ENCODE measurements at regions not wholly inside any gene's neighbourhood (a gene's known extent, or its start where the extent isn't known, plus 50 kb on each side); places are given as distances from the start of the nearest gene placed in this dataset.
"Not testable (repeated sequence)": the region's sequence is repeated elsewhere in the genome, so short reads cannot be mapped to it uniquely, and the experiment has no call there.

GRCh38 chr4:108416831-108417230, 203.5 kb upstream of the RPL34 start:
- DNase-seq (ENCODE audit: low read depth, low spot score): no peak
- POLR2A ChIA-PET: no interaction called here
- CTCF ChIA-PET: no interaction called here
- Histone ChIP-seq H3K4me3 (ENCODE audit: low read depth, low read length) (no peak overlapping the region), H3K27me3 (ENCODE audit: control insufficient read depth, insufficient read depth, low read length) (peaks cover 4% of the 10 kb centered on the region), H3K27ac (ENCODE audit: low read depth, low read length) (no peak overlapping the region), H3K9me3 (ENCODE audit: control insufficient read depth, insufficient read depth, low read length) (no peaks in the 10 kb centered on the region)
- TF ChIP-seq CTCF (IDR thresholded peaks at IDR 0.05; ENCODE audit: low read depth, low read length): no peak

GRCh38 chr4:108415389-108415788, 205.0 kb upstream of the RPL34 start:
- DNase-seq (ENCODE audit: low read depth, low spot score): no peak
- ChIA-PET POLR2A (no interaction called here), CTCF (no interaction called here)

GRCh38 chr4:108411836-108412235, 208.5 kb upstream of the RPL34 start:
- ChIA-PET CTCF (no interaction called here), POLR2A (no interaction called here)
- Histone ChIP-seq H3K4me3 (ENCODE audit: low read depth, low read length) (no peak overlapping the region), H3K27me3 (ENCODE audit: control insufficient read depth, insufficient read depth, low read length) (peaks cover 12% of the 10 kb centered on the region), H3K27ac (ENCODE audit: low read depth, low read length) (no peak overlapping the region), H3K9me3 (ENCODE audit: control insufficient read depth, insufficient read depth, low read length) (no peaks in the 10 kb centered on the region)
- no peak for DNase-seq (ENCODE audit: low read depth, low spot score)
- no peak for TF ChIP-seq CTCF (IDR thresholded peaks at IDR 0.05; ENCODE audit: low read depth, low read length)

More at GRCh38 chr4:108415389-108415788, 205.0 kb upstream of the RPL34 start:
- TF ChIP-seq CTCF (IDR thresholded peaks at IDR 0.05; ENCODE audit: low read depth, low read length): no peak
- Histone ChIP-seq H3K27ac (ENCODE audit: low read depth, low read length) (no peak overlapping the region), H3K9me3 (ENCODE audit: control insufficient read depth, insufficient read depth, low read length) (no peaks in the 10 kb centered on the region), H3K27me3 (ENCODE audit: control insufficient read depth, insufficient read depth, low read length) (peaks cover 12% of the 10 kb centered on the region), H3K4me3 (ENCODE audit: low read depth, low read length) (no peak overlapping the region)

- CTCF ChIA-PET, POLR2A ChIA-PET: not testable (repeated sequence)
Measured at GRCh38 chr4:108409691-108410090, 210.7 kb upstream of the RPL34 start.

GRCh38 chr4:108405586-108405985, 214.8 kb upstream of the RPL34 start:
- no peak overlapping the region for H3K4me3 ChIP-seq (ENCODE audit: low read depth, low read length)
- CTCF ChIA-PET: no interaction called here
- H3K9me3 ChIP-seq (ENCODE audit: control insufficient read depth, insufficient read depth, low read length): no peaks in the 10 kb centered on the region
- H3K27me3 ChIP-seq (ENCODE audit: control insufficient read depth, insufficient read depth, low read length): peaks cover under 1% of the 10 kb centered on the region
- POLR2A ChIA-PET: no interaction called here
- no peak overlapping the region for H3K27ac ChIP-seq (ENCODE audit: low read depth, low read length)
- no peak for DNase-seq (ENCODE audit: low read depth, low spot score)
- TF ChIP-seq CTCF (IDR thresholded peaks at IDR 0.05; ENCODE audit: low read depth, low read length): no peak

More at GRCh38 chr4:108409691-108410090, 210.7 kb upstream of the RPL34 start:
- H3K27me3 ChIP-seq (ENCODE audit: control insufficient read depth, insufficient read depth, low read length): peaks cover 12% of the 10 kb centered on the region
- not testable (repeated sequence) for H3K27ac ChIP-seq (ENCODE audit: low read depth, low read length); H3K9me3 ChIP-seq (ENCODE audit: control insufficient read depth, insufficient read depth, low read length); DNase-seq (ENCODE audit: low read depth, low spot score); H3K4me3 ChIP-seq (ENCODE audit: low read depth, low read length)

GRCh38 chr4:108400309-108400708, 220.1 kb upstream of the RPL34 start:
- DNase-seq (ENCODE audit: low read depth, low spot score): no peak

More at GRCh38 chr4:108400309-108400708, 220.1 kb upstream of the RPL34 start:
- TF ChIP-seq CTCF (IDR thresholded peaks at IDR 0.05; ENCODE audit: low read depth, low read length): no peak
- no peaks in the 10 kb centered on the region for H3K9me3 ChIP-seq (ENCODE audit: control insufficient read depth, insufficient read depth, low read length)
- H3K27me3 ChIP-seq (ENCODE audit: control insufficient read depth, insufficient read depth, low read length): peaks cover 4% of the 10 kb centered on the region
- no peak overlapping the region for H3K27ac ChIP-seq (ENCODE audit: low read depth, low read length)
- no peak overlapping the region for H3K4me3 ChIP-seq (ENCODE audit: low read depth, low read length)
- CTCF ChIA-PET: no interaction called here
- POLR2A ChIA-PET: no interaction called here
